ENCODE measurements at regions not wholly inside any gene's neighbourhood (a gene's known extent, or its start where the extent isn't known, plus 50 kb on each side); places are given as distances from the start of the nearest gene placed in this dataset.

DNA sequence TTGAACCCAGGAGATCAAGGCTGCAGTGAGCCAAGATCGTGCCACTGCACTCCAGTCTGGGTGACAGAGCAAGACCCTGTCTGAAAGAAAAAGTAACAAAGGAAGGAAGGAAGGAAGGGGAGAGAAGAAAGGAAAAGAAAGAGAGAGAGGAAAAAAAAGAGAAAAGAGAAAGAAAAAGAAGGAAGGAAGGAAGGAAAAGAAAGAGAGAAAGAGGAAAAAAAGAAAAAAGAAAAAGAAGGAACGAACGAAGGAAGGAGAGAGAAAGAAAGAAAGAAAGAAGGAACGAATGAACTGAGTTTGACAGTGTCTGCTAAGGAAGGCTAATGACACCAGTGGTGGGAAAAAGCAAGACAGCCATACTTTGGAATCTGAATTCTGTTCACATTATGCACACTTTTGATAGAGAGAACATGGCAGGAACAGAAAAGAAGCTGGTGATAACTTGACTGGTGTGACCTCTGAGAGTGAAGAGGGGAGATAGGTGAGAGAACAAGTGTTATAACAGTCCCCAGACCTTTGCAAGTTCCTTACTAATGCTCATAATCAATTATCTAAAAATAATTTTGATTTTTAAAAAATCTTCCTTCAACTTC is 93.3 kb upstream of the MYLIP start:
- CTCF ChIA-PET: no interaction called here

GRCh38 chr6:16033214-16033613 is 95.7 kb upstream of the MYLIP start:
- Histone ChIP-seq H3K36me3 (ENCODE audit: low read depth, low read length) (no peaks in the 10 kb centered on the region), H3K27me3 (ENCODE audit: low read length) (peaks cover 36% of the 10 kb centered on the region), H2AFZ (ENCODE audit: low read length) (no peak overlapping the region), H3K4me2 (ENCODE audit: low read length) (no peak overlapping the region), H3K79me2 (ENCODE audit: low read length) (no peaks in the 10 kb centered on the region), H3K4me3 (ENCODE audit: low read length) (no peak overlapping the region), H3K9me2 (replicated peaks; ENCODE audit: low read length) (no peaks in the 10 kb centered on the region), H3K9ac (ENCODE audit: low read length) (no peak overlapping the region), H3K27ac (ENCODE audit: low read length) (no peak overlapping the region), H3K9me3 (ENCODE audit: low read length) (no peaks in the 10 kb centered on the region), H4K20me1 (ENCODE audit: low read length) (no peaks in the 10 kb centered on the region), H3K4me1 (ENCODE audit: insufficient read depth, low read length) (no peaks in the 10 kb centered on the region), H3F3A (ENCODE audit: low read length, unreplicated experiment) (no peaks in the 10 kb centered on the region)
- BruUV-seq (replicated peaks): no TSS peak
- CTCF ChIA-PET: no interaction called here
- TF ChIP-seq EZH2phosphoT487 (IDR thresholded peaks at IDR 0.05; ENCODE audit: borderline replicate concordance, low read length): no peak
- TF ChIP-seq, protein P1, sequence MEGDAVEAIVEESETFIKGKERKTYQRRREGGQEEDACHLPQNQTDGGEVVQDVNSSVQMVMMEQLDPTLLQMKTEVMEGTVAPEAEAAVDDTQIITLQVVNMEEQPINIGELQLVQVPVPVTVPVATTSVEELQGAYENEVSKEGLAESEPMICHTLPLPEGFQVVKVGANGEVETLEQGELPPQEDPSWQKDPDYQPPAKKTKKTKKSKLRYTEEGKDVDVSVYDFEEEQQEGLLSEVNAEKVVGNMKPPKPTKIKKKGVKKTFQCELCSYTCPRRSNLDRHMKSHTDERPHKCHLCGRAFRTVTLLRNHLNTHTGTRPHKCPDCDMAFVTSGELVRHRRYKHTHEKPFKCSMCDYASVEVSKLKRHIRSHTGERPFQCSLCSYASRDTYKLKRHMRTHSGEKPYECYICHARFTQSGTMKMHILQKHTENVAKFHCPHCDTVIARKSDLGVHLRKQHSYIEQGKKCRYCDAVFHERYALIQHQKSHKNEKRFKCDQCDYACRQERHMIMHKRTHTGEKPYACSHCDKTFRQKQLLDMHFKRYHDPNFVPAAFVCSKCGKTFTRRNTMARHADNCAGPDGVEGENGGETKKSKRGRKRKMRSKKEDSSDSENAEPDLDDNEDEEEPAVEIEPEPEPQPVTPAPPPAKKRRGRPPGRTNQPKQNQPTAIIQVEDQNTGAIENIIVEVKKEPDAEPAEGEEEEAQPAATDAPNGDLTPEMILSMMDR (conservative IDR thresholded peaks at IDR 0.05; ENCODE audit: low read depth, low read length): no peak
- no peak for TF ChIP-seq EZH2 (IDR thresholded peaks at IDR 0.05; ENCODE audit: low read length, unreplicated experiment)
- intact Hi-C loops (cut with micrococcal nuclease): no loop called here
- POLR2A ChIA-PET (ENCODE audit: unreplicated experiment): no interaction called here
- ATAC-seq (no peak), DNase-seq (no peak)

More for the DNA sequence above, 93.3 kb upstream of the MYLIP start:
- POLR2A ChIA-PET (ENCODE audit: unreplicated experiment): no interaction called here
- TF ChIP-seq, protein P1 (conservative IDR thresholded peaks at IDR 0.05; ENCODE audit: low read depth, low read length): no peak
- TF ChIP-seq EZH2phosphoT487 (IDR thresholded peaks at IDR 0.05; ENCODE audit: borderline replicate concordance, low read length) (no peak), EZH2 (IDR thresholded peaks at IDR 0.05; ENCODE audit: low read length, unreplicated experiment) (no peak)
- Histone ChIP-seq H3K4me3 (ENCODE audit: low read length) (no peak overlapping the region), H3F3A (ENCODE audit: low read length, unreplicated experiment) (no peaks in the 10 kb centered on the region), H3K9me3 (ENCODE audit: low read length) (no peaks in the 10 kb centered on the region), H4K20me1 (ENCODE audit: low read length) (no peaks in the 10 kb centered on the region), H3K4me2 (ENCODE audit: low read length) (no peak overlapping the region), H3K9ac (ENCODE audit: low read length) (no peak overlapping the region), H3K27me3 (ENCODE audit: low read length) (peaks cover 41% of the 10 kb centered on the region), H3K4me1 (ENCODE audit: insufficient read depth, low read length) (no peaks in the 10 kb centered on the region), H3K9me2 (replicated peaks; ENCODE audit: low read length) (no peaks in the 10 kb centered on the region), H3K36me3 (ENCODE audit: low read depth, low read length) (no peaks in the 10 kb centered on the region), H3K27ac (ENCODE audit: low read length) (no peak overlapping the region), H3K79me2 (ENCODE audit: low read length) (no peaks in the 10 kb centered on the region), H2AFZ (ENCODE audit: low read length) (no peak overlapping the region)
- no peak for ATAC-seq
- no TSS peak for BruUV-seq (replicated peaks)
- intact Hi-C loops (cut with micrococcal nuclease): no loop called here
- DNase-seq: no peak

GRCh38 chr6:16031278-16031981 is 97.5 kb upstream of the MYLIP start:
- peaks cover 39% of the 10 kb centered on the region for H3K27me3 ChIP-seq (ENCODE audit: low read length)
- POLR2A ChIA-PET (ENCODE audit: unreplicated experiment): no interaction called here
- no peaks in the 10 kb centered on the region for H4K20me1 ChIP-seq (ENCODE audit: low read length)
- no peaks in the 10 kb centered on the region for H3K9me2 ChIP-seq (replicated peaks; ENCODE audit: low read length)
- H3K9ac ChIP-seq (ENCODE audit: low read length): no peak overlapping the region
- H3K4me3 ChIP-seq (ENCODE audit: low read length): no peak overlapping the region
- no peaks in the 10 kb centered on the region for H3K4me1 ChIP-seq (ENCODE audit: insufficient read depth, low read length)
- no peak for DNase-seq
- intact Hi-C loops (cut with micrococcal nuclease): no loop called here
- TF ChIP-seq, protein P1 (conservative IDR thresholded peaks at IDR 0.05; ENCODE audit: low read depth, low read length): no peak
- no peak for TF ChIP-seq EZH2phosphoT487 (IDR thresholded peaks at IDR 0.05; ENCODE audit: borderline replicate concordance, low read length)
- no peak for TF ChIP-seq EZH2 (IDR thresholded peaks at IDR 0.05; ENCODE audit: low read length, unreplicated experiment)
- no peaks in the 10 kb centered on the region for H3K79me2 ChIP-seq (ENCODE audit: low read length)
- no peaks in the 10 kb centered on the region for H3K9me3 ChIP-seq (ENCODE audit: low read length)
- no peak overlapping the region for H2AFZ ChIP-seq (ENCODE audit: low read length)
- no peak overlapping the region for H3K4me2 ChIP-seq (ENCODE audit: low read length)
- H3F3A ChIP-seq (ENCODE audit: low read length, unreplicated experiment): no peaks in the 10 kb centered on the region
- no peak for ATAC-seq
- no TSS peak for BruUV-seq (replicated peaks)
- CTCF ChIA-PET: no interaction called here
- H3K27ac ChIP-seq (ENCODE audit: low read length): no peak overlapping the region
- H3K36me3 ChIP-seq (ENCODE audit: low read depth, low read length): no peaks in the 10 kb centered on the region
